HG02642 (cell line): ENCODE measurements at regions not wholly inside any gene's neighbourhood (a gene's known extent, or its start where the extent isn't known, plus 50 kb on each side); places are given as distances from the start of the nearest gene placed in this dataset.

Experiments
- ATAC-seq: cut with Tn5 transposase; IDR thresholded peaks from one replicate; pipeline ENCODE4 v1.9.1; 2021; ENCODE audit warnings: mild to moderate bottlenecking; ENCODE audit not compliant: unreplicated experiment, poor library complexity

DNA sequence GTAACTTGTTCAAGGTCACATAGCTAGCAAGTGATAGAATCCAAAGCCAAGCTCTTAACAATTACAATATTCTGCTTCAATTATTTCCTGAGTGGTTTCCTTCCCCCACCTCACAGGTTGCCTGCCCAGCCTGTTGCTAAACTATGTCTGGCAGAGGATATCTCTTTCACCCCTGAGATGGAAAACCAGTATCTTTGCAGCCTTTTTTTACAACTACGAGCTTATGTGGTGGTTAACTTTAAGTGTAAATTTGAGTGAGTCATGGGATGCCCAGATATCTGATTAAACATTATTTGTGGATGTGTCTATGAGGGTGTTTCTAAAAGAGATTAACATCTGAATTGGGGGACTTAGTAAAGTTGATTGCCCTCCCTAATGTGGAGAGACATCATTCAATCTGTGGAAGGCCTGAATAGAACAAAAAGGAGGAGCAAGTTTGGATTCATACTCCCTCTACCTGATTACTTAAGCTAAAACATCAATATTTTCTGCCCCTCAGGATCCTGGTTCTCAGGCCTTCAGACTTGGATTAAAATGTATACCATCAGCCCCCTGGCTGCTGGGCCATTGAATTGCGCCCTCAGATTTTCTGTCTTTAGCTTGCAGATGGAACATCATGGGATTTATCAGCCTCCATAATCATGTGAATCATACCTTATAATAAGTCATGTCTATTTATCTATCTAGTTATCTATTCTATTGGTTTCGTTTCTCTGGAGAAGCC is 911.9 kb downstream of the METTL15 start:
- ATAC-seq = no peak

DNA sequence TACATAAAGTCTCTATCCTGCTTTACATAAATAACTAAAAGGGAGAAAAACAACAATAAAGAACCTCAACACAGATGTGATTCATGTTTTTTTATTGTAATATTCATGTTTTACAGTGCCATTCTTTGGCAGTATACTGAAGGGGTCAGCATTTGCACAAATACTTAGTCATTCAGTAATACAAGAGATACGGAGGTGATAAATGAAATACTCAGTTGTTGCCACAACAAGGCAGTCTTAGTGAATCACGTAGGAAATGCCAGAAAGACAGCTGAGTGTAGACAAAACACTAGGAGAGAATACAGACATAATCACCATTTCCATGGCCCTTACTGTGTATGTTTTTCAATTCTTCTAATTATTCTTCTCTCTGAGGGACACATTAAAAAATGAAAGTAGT is 910.4 kb downstream of the METTL15 start:
- ATAC-seq = no peak

DNA sequence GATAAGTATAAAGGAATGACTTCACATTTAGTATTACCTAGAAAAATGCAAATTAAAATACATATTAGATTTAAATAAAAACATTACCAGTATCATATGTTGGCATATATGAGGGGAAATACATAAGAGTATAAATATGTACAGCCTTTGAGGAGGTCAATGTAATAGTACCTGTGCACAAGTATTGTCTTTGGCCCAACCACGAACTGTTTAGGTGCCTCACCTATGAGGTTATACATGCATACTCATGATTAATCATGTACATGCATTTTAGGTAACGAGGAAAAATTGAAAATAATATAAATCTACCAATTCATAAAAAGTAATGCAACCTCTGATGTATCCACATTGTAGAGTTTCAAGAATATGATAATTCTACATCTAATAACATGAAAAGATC is 909.8 kb downstream of the METTL15 start:
- ATAC-seq = no peak

DNA sequence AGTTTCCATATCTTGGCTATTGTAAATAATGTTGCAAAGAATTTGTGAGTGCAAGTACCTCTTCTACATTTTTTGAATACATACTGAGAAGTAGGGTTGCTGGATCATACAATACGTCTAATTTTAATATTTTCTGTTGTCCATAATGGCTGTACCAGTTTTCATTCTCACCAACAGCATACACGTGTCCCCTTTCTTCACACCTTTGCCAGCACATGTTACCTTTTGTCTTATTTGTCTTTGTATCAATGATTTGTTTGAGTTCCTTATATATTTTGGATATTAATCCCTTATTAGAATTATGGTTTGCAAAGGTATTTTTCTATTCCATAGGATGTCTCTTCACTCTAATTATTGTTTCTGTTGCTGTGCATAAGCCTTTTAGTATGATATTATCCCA is 904.3 kb downstream of the METTL15 start:
- no peak for ATAC-seq

DNA sequence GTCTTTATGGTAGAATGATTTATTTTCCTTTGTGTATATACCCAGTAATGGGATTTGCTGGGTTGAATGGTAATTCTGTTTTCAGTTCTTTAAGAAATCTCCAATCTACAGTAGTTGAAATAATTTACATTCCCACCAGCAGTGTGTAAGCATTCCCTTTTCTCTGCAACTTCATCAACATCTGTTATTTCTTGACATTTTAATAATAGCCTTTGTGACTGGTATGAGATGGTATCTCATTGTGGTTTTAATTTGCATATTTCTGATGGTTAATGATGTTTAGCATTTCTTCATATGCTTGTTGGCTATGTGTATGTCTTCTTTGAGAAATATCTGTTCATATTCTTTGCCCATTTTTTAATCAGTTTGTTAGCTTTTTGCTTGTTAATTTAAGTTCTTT is 901.2 kb downstream of the METTL15 start:
- no peak for ATAC-seq

DNA sequence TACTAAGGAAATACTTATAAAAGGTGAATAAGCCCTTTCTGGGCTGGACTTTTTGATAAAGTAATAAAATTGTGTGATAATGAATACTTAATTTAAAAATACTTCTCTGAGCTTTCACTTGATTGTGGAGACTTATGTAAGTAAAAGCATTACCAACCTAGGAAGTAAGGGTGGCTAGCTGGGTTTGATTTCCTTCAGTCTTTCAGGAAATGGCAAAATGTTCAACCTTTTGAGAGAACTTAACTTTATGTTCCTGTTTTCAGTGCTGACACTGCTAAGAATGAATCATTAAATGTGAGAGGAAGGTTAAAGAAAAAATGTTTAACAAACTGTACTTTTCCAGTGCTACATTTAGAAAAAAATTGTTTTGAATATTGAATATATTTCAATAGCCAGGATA is 900.3 kb downstream of the METTL15 start:
- ATAC-seq = no peak

DNA sequence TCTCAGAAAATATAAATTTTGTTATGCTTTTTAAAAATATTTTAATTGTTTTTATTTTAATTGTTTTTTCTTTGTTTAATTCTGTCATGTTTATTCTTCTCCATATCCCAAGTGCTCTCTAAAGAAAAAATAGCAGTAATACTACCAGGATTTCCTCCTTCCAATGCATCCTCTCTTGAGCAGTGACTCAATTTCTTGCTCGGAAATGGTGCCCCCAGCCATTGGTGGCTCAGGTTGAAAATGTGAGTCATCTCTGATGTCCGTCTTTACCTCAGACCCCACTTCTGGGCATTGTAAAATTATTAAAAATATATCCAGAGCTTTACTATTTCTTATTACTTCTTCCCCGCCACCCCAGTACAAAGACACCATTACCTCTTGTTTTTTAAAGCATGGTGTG is 898.5 kb downstream of the METTL15 start:
- no peak for ATAC-seq

DNA sequence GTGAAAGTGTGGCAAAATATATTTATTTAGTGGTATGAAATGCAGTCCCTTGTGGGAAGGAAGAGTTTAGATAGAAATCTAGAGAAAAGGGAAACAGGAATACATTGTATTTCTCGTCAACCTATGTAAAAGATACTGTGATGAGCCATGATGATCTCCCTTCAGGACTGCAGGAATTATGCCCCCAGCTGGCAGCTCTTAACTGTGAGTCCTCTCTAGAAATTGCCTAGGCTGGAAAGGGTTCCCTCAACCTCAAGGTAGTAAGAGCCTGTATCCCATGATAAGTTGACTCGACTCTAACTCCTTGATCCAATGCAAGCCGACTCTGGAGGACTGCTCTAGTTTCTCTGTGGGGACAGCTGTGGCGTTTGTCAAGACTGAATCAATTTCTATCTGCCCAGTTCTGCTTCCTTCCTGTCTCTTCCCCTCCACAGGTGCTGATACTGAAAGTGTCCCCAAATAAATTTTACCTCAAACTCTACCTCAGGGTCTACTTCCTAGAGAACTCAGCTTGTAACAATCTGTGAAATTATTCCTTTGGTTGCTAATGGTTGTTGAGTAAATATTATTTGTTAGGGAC is 897.3 kb downstream of the METTL15 start:
- no peak for ATAC-seq

DNA sequence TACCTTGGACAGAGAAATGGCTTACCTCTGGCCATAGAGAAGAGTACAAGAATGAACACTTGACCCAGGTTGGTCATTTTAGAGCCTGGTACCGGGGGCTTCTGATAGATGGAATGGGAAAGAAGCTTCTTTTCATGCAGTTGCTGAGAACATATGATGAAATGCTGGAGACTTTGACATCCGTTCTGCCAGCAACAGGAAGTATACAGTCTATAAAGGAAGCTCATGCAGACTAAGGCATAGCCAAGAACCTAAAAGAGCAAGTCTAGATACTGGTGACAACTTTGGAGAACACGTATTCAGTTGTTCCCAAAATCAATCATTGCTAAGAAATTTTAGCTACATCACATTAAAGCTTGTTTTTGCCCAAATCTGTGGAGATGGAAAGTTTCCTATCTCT is 894.6 kb downstream of the METTL15 start:
- no peak for ATAC-seq

DNA sequence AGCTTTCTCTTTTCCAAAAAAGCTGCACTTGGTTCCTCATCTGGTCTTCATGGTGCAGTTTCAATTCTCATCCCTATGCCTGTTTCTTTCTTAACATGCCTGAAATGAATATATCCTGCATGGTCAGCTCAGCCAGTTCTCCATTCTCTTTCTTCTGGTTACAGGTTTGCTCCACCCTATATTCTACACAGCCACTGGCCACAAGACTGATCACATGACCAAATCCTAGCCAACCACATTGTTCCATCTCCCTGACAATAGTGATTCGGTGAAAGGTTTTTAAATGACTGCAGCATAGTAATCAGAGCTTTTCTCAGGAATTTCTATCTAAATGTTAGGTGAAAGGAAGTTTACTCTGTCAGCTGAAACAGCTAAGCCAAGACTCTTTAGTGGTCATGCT is 891.4 kb downstream of the METTL15 start:
- ATAC-seq = no peak

DNA sequence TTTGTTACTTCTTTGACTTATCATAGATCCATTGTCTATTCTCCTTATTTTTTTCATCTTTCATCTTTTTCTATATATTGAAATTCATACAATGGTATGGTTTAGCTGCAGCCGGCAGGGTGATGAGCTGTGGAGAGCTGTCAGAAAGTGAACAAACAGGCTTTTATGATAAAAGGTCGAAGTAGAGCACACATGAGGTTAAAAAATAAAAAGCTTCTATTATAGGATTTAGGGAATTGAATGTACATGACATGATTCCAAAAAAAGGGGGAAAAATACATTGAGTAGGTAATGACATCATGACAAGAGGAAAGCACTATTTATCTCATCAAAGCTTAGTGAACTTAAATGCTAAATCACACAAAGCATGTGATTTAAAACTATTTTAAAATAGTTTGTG is 884.8 kb downstream of the METTL15 start:
- ATAC-seq = no peak

DNA sequence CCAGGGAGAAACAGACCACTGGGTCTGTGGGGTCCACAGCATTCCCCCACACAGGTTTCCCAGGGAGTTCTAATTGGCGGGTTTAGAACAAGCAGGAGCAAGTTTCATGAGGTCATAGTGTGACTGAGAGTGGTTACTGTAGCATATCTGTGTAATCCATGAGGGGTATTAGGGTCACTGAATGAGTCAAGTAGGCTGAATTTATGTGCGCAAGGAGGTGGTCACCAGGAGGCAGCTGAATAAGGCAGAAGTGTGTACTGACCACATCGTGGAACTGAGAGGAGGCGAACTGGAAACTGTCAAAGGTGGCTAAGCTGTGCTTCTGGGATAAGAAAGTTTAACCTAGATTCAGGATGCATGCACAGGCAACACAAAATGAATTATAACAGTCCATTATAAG is 876.0 kb downstream of the METTL15 start:
- no peak for ATAC-seq

DNA sequence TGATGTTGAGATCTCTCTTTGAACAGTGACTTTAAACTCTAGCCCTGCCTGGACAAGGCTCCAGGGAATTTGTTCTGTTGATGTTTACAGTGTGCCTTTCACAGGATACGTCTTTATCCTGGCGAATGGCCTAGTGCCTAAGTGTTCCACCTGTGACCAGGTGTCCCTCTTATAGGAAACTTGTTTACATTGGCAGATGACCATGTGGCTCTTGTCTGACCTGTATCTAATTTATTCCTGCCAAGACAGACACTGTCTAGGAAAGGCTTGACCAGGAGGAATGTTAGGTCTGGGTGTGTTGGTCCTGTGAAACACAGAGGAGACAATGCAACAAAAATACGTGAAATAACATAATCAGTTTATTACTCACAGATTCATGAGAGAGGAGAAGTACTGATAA is 875.6 kb downstream of the METTL15 start:
- ATAC-seq = no peak

DNA sequence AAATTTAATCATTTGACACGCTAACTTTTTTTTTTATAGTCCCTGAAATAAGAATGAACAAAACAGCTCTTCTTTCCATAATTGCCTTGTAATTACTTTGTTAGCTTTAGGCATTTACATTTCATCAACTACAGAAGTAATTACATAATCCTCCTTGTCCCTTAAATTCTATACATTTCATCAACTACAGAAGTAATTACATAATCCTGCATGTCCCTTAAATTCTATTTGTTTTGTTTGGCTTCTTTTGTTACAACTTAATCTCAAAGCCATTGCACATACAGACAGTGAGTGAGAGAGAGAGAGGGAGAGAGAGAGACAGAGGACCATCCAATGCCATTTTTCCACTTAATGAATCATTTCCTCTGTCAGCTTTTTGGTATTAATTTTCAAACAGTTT is 873.2 kb downstream of the METTL15 start:
- ATAC-seq = no peak

DNA sequence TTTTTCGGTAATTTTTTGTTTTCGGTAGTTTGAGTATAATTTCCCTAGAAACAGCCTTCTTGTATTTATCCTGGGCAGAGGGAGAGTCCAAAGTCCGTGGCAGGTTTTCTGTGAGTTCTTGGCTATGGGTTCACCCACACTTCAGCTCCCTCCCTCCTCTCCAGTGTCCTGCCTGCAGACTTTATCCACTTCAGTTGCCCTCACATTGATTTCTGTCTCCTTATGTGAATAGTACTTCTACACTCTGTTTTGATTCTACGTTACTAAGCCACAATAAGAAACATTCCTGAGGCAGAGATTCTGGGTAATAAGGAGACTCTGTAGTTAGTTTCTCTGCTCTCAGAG is 868.6 kb downstream of the METTL15 start:
- ATAC-seq = no peak

DNA sequence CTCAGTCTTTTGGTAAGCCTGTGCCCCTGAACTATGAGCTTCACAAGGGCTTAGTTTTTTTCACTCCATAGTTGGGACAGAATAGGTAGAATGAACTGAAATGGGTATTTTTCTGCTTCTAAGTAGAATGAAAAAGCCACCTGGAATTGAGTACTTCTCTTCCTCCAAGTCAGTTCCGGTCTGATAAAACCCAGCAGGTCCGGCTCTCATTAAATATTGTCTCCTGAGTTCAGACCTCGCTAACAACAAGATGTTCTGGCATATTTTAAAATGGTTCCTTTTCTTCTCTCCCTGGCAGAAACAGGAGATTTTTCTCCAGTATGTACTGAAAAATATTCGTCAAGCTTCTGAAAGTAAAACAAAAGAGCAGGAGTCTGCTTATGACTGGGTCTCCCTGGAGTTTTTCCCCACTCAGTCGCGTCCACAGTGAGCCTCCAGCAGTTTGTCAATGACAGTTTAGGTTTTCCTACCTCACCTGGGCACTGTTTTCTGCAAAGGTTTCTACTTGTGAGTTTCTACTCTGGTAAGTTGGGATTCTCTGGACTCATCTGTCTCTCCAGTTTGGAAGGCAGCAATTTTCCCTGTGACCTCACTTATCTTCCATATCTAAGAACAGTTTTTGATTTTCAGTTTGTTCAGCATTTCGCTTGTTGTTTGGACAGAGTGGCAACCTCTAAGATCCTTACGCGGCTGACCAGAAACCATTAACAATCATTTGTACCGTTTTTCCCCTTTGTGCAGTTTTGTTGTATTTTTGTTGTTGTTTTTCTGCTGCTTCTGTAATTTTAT is 868.0 kb downstream of the METTL15 start:
- ATAC-seq = no peak

DNA sequence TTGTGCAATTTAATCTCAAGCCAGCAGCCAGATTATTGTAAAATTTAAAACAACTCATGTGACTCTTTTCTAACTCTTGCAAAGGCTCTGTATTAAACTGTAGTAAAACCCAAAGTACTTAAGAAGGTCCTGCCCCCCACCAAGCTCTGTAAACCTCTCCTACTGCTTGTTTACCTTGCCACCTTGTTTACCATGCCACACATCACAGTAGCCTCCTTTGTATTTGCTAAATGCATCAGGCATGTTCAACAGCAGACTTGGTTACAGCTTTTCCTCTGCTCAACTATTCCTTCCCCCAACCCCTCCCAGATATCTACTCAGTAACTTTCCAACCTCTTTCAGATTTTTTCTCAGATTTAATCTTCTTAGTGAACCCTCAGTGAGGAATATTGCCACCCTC is 861.6 kb downstream of the METTL15 start:
- no peak for ATAC-seq

DNA sequence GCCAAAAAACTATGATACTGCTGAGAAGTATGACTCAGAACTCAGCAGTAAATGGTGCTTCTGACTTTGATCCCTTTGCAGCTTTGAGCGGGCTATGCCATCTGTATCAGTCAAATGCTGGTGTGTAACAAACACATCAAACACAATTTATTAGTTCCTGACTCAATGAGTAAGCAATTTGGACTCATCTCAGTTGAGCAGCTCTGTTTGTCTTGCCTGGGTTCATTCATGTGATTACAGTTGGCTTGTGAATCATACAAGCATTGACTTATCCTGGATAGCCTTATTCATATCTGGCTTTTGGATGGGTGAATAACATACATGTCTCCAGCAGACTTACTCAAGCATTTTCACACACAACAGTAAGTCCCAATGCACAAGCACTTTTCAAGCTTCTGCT is 858.8 kb downstream of the METTL15 start:
- ATAC-seq = no peak

DNA sequence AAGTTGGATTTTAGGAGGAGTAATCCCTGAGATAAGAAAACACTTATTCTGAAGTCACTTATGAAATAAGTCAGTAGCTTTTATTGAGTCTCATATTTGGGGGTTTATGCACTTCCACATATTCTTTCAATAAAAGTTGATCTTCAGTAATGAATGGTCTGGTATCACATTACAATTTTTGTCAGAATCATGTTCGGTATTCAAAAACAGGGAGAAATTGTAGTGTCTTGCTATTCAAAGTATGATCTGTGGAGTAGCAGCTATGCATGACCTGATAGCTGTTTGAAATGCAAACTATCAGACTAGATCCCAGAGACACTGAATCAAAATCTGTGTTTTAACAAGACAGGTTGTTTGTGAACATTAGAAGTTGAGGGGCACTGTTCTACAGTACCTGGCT is 857.6 kb downstream of the METTL15 start:
- no peak for ATAC-seq

DNA sequence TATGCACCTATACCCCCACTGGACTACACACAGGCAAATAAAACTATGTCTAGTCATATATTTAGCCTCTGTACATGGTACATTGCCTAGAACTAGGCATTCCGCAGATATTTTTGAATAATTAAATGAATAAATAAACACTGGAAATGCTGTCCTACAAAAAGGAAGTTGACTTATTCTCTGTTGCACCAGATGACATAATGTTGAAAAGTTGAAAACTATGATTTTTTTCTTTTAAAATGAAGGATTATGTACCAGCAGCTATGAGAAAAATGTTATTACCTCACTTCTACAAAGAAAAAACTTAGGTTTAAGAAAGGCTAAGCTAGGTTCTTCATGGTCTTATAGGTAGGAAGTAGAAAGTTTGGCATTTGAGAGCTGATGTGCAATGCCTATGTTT is 856.6 kb downstream of the METTL15 start:
- no peak for ATAC-seq

DNA sequence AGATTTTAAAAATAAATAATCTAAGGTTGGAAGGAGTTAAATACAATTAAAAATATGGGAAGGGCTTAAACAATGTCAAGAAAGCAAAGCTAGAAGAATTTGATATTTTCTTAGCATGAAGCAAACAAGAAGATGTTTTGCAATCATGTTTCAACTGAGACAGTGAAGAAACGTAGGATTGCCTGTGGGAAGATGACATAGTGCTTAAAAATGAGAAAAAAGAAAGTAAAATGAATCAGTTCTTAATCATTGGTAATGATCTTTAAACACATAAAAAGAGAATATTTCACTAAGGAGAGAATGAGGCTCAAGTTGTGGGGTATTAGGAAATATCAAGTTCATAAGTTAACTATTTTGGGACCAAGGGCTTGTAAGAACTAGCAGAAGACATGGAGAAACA is 855.0 kb downstream of the METTL15 start:
- ATAC-seq = no peak

DNA sequence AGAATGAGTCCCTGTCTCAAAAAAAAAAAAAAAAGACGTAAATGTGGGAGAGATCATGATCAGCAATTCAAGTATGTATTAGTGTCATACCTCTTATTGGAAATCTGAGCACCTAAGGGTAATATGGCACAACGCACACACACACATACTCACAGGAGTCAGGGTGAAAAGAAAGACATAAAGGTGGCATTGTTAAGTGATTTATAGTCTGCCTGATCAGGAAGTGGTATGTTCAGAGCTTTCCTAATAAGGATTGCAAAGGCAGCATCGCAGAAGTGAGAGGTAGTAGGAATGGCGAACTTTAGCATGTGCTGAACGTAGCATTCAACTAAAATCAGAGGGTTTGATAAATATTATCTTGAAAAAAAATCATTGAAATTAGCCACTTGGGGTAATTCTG is 854.3 kb downstream of the METTL15 start:
- no peak for ATAC-seq
